Ovary (tissue), 3 donors: ENCODE measurements at regions not wholly inside any gene's neighbourhood (a gene's known extent, or its start where the extent isn't known, plus 50 kb on each side); places are given as distances from the start of the nearest gene placed in this dataset.

ENCODE experiments used
- EP300 ChIP-seq: sonication (generic); formaldehyde crosslinking; IDR thresholded peaks from one replicate; pipeline ENCODE4 v1.6.1; 2017; ENCODE audit warnings: antibody characterized with exemption
- TF ChIP-seq, protein P1 (sequence below), 3 donors: fragments of 450-650 bp in 2 of 3; fragments of 200-600 bp in 1 of 3; IDR thresholded peaks; one replicate each; pipeline versions ENCODE4 v1.5.1 to v1.8.0; 2016 to 2022; ENCODE audit warnings: antibody characterized with exemption in 3 of 3, mild to moderate bottlenecking in 1 of 3
- donor health status: DM: no; HTN: no; CAD: no.

DNA sequence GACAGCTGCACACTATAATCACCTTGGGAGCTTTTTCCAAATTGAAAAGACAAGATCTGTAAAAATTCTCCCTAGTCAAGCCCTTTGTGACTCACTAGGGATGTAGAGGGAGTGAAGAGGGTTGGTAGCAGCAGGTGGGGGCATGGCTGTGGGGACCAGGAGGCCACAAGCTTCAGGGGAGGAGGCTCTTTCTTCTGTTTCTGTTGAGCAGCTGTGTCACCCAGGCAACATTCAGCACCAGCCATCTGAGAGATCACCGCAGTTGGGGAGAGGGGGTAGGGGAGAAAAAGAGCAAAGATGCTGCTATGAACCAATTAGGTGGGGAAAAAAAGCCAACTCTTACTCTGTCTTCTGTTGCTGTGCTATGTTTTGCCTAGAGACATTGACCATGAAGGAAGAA lies 352.3 kb upstream of the MEIS1 start:
- TF ChIP-seq, protein P1, sequence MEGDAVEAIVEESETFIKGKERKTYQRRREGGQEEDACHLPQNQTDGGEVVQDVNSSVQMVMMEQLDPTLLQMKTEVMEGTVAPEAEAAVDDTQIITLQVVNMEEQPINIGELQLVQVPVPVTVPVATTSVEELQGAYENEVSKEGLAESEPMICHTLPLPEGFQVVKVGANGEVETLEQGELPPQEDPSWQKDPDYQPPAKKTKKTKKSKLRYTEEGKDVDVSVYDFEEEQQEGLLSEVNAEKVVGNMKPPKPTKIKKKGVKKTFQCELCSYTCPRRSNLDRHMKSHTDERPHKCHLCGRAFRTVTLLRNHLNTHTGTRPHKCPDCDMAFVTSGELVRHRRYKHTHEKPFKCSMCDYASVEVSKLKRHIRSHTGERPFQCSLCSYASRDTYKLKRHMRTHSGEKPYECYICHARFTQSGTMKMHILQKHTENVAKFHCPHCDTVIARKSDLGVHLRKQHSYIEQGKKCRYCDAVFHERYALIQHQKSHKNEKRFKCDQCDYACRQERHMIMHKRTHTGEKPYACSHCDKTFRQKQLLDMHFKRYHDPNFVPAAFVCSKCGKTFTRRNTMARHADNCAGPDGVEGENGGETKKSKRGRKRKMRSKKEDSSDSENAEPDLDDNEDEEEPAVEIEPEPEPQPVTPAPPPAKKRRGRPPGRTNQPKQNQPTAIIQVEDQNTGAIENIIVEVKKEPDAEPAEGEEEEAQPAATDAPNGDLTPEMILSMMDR (IDR thresholded peaks at IDR 0.05) = no peak
- TF ChIP-seq EP300 = no peak
